HUDEP-2 (cell line): ENCODE measurements at regions not wholly inside any gene's neighbourhood (a gene's known extent, or its start where the extent isn't known, plus 50 kb on each side); places are given as distances from the start of the nearest gene placed in this dataset.
A peak's percentile ranks its signal among the peaks of the same experiment; 100 is the strongest.

Experiments used
- DNase-seq, 76 experiments: peaks; one replicate each; lab custom pipeline; 2025; ENCODE audit not compliant: unreplicated experiment in 76 of 76; lab: John Stamatoyannopoulos, UW

GRCh38 chr1:34590211-34590623 is 164.6 kb upstream of the GJB5 start:
- DNase-seq, result no peak

GRCh38 chr1:34591751-34592629 is 162.9 kb upstream of the GJB5 start:
- DNase-seq, result peak in 1 of 76 experiments; percentile 6

GRCh38 chr1:34597877-34598514 is 156.9 kb upstream of the GJB5 start:
- peak in 60 of 76 experiments; percentile 3 to 78 (median 44) for DNase-seq

GRCh38 chr1:34602907-34603306 is 151.9 kb upstream of the GJB5 start:
- DNase-seq, result no peak

- no peak for DNase-seq
Observed at GRCh38 chr1:34603594-34603993, 151.3 kb upstream of the GJB5 start.

GRCh38 chr1:34606504-34606903 is 148.3 kb upstream of the GJB5 start:
- no peak for DNase-seq

GRCh38 chr1:34610063-34610462 is 144.8 kb upstream of the GJB5 start:
- no peak for DNase-seq

GRCh38 chr1:34611571-34611970 is 143.3 kb upstream of the GJB5 start:
- no peak for DNase-seq

- DNase-seq, result no peak
Observed at GRCh38 chr1:34612091-34612827, 142.6 kb upstream of the GJB5 start.

- DNase-seq, result no peak
Observed at GRCh38 chr1:34617321-34618118, 137.3 kb upstream of the GJB5 start.

- DNase-seq, result no peak
Observed at GRCh38 chr1:34618381-34618780, 136.5 kb upstream of the GJB5 start.

GRCh38 chr1:34619256-34619655 is 135.6 kb upstream of the GJB5 start:
- DNase-seq, result no peak

GRCh38 chr1:34621916-34622315 is 132.9 kb upstream of the GJB5 start:
- DNase-seq, result no peak

GRCh38 chr1:34625521-34626015 is 129.3 kb upstream of the GJB5 start:
- no peak for DNase-seq

GRCh38 chr1:34627465-34628240 is 127.2 kb upstream of the GJB5 start:
- no peak for DNase-seq

- DNase-seq, result no peak
Observed at GRCh38 chr1:34631126-34631525, 123.7 kb upstream of the GJB5 start.

GRCh38 chr1:34639701-34640100 is 115.1 kb upstream of the GJB5 start:
- no peak for DNase-seq

- DNase-seq, result no peak
Observed at GRCh38 chr1:34640654-34641401, 114.0 kb upstream of the GJB5 start.

- no peak for DNase-seq
Observed at GRCh38 chr1:34642679-34643078, 112.2 kb upstream of the GJB5 start.
